PFSK-1 (cell line): ENCODE measurements at regions not wholly inside any gene's neighbourhood (a gene's known extent, or its start where the extent isn't known, plus 50 kb on each side); places are given as distances from the start of the nearest gene placed in this dataset.

Experiments
- POLR2AphosphoS5 ChIP-seq: IDR thresholded peaks from 2 replicates; pipeline ENCODE4 v1.6.1; 2012; ENCODE audit warnings: low read depth, mild to moderate bottlenecking, control low read depth, low read length, moderate library complexity
- TAF1 ChIP-seq: IDR thresholded peaks from 2 replicates; pipeline ENCODE4 v1.6.1; 2012; ENCODE audit warnings: low read length, control low read depth, borderline replicate concordance; ENCODE audit not compliant: insufficient read depth

- no peak for TF ChIP-seq POLR2AphosphoS5
- no peak for TF ChIP-seq TAF1
Measured at GRCh38 chr15:55106155-55106554, 90.6 kb downstream of the RSL24D1 start.
